Stimulated activated memory B cell treated with anti-CD40 and anti-IgM and Interleukin-4, amounts not matched to agents 10 μg/mL and 1 μg/mL and 100 μg/mL, for 72 hours (primary cell): ENCODE measurements at regions not wholly inside any gene's neighbourhood (a gene's known extent, or its start where the extent isn't known, plus 50 kb on each side); places are given as distances from the start of the nearest gene placed in this dataset.
"Not testable (repeated sequence)": the region's sequence is repeated elsewhere in the genome, so short reads cannot be mapped to it uniquely, and the experiment has no call there.

ENCODE experiments used
- ATAC-seq: fragments of 150-1000 bp; cut with Tn5 transposase; 2 replicates; pipeline ENCODE4 v1.10.0; 2021
- H3K27ac Mint-ChIP-seq: one replicate; pipeline ENCODE4 v1.8.0; 2022; ENCODE audit warnings: mild to moderate bottlenecking, mixed read lengths
- H3K27me3 Mint-ChIP-seq: one replicate; pipeline ENCODE4 v1.8.0; 2022; ENCODE audit warnings: mixed read lengths
- H3K36me3 Mint-ChIP-seq: one replicate; pipeline ENCODE4 v1.8.0; 2022; ENCODE audit warnings: mixed read lengths
- H3K4me1 Mint-ChIP-seq: one replicate; pipeline ENCODE4 v1.8.0; 2022; ENCODE audit warnings: mixed read lengths
- H3K4me3 Mint-ChIP-seq: one replicate; pipeline ENCODE4 v1.8.0; 2022; ENCODE audit warnings: mild to moderate bottlenecking, moderate library complexity, mixed read lengths
- H3K9me3 Mint-ChIP-seq: one replicate; pipeline ENCODE4 v1.8.0; 2022; ENCODE audit warnings: mixed read lengths

DNA sequence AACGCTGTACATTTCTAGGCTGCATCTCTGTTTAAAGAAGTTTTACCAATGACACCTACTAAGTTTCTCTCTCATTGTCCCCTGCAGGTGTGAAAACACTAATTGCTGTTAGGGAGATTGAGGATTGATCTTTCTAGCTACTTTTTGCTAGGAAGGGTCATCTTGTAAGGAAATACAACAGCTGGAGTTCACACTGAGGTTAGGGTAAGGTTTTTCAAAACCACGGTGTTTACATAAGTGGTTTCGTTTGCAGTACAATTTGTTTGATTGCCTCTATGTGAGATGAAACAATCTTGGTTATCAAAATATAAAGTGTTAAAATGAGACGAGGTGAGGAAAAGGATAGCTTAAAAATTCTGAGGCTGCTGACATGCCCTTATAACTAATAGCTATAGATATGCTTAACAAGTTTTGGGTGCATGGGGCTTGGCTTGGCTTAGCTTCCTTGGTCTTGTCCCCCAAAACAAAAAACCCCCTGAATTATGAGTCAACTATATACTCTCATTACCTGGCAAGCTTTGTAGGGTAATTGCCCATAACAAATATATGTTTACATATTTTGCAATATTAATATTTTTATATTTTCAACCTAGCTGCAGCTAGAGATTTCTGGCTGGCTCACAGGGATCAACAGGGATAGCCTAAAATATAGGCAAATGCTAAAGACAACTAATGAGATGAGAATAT, 112.0 kb downstream of the RBMY1D start:
- not testable (repeated sequence) for H3K27ac Mint-ChIP-seq, H3K9me3 Mint-ChIP-seq, H3K4me3 Mint-ChIP-seq, H3K27me3 Mint-ChIP-seq, ATAC-seq, H3K4me1 Mint-ChIP-seq, H3K36me3 Mint-ChIP-seq

DNA sequence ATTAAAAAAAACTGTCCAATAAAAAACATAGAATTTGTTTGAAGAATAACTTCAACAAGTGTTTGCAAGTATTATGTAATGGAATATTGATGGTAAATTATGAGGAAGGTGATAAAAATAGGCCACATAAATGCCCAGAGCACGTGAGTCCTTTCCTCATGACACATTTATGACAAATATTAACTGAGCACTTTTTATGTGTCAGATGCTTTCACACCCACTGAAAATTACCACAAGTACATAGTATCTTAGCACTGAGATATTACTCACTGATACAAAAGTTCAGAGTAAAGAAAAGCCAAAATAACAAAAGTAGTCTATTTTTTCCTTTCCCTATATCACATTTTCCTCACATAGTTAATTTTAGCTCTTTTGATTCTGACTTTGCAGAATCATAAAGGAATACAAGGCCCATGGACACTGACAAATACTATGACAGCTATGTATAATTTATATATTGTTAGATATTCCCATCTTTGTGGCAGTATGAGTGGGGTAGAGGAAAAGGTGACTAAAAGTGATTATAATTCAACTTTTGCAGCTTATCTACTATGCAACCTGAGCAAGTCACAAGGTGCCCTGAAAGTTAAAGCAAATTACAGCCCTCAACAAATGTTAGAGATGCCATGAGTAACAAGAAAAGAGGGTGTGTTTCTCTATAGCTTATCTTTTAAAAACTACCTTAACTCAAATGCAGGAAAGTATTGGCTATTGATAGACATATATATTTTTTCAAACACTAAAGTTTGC, 80.7 kb downstream of the RBMY1D start:
- peaks cover 12% of the 10 kb centered on the region for H3K27me3 Mint-ChIP-seq
- ATAC-seq: no peak
- H3K4me3 Mint-ChIP-seq: no peak overlapping the region
- H3K27ac Mint-ChIP-seq: no peak overlapping the region
- H3K36me3 Mint-ChIP-seq: no peaks in the 10 kb centered on the region
- no peaks in the 10 kb centered on the region for H3K9me3 Mint-ChIP-seq
- H3K4me1 Mint-ChIP-seq: no peaks in the 10 kb centered on the region

DNA sequence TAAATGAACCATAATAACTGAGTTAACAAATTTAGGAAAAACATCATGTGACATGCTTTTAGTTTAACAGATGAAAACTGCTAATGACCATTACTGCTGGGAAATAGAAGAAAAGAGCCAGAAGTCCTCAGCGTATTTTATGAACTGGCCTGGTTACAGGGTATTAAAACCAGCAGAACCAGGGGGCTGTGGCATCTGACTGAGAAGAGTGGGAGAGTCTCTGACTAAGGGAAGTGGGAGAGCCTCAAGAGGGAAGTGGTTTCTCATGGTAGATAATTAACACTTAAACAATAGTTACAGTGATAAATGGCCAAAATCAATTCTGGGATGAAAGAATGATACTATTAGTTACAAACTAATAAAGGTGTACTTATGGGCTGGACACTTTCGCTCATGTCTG, 79.8 kb downstream of the RBMY1D start:
- Mint-ChIP-seq H3K4me1 (no peaks in the 10 kb centered on the region), H3K36me3 (no peaks in the 10 kb centered on the region), H3K27me3 (peaks cover 12% of the 10 kb centered on the region), H3K4me3 (no peak overlapping the region), H3K9me3 (no peaks in the 10 kb centered on the region), H3K27ac (no peak overlapping the region)
- no peak for ATAC-seq

DNA sequence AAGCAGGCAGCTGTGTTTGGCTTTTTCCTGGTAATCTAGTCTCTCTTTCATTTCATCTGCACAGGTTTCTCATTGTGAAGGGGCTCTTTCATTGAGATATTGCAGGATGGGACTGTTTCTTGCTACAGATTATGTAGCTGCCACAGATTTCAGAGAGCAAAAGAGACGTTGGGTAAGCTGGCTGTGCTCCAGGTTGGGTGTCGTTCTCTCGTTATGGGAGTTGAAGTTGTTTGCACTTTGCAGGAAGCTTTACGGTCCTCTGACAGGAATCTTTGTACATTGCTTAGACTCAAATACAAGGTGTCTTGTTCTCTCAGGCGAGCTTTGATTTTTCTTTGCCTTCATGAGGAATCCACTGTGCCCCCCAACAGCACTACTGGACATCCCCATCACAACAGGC, 72.4 kb downstream of the RBMY1D start:
- Mint-ChIP-seq H3K4me1 (no peaks in the 10 kb centered on the region), H3K27ac (no peak overlapping the region), H3K36me3 (no peaks in the 10 kb centered on the region), H3K4me3 (no peak overlapping the region), H3K9me3 (no peaks in the 10 kb centered on the region), H3K27me3 (peaks cover 5% of the 10 kb centered on the region)
- no peak for ATAC-seq

DNA sequence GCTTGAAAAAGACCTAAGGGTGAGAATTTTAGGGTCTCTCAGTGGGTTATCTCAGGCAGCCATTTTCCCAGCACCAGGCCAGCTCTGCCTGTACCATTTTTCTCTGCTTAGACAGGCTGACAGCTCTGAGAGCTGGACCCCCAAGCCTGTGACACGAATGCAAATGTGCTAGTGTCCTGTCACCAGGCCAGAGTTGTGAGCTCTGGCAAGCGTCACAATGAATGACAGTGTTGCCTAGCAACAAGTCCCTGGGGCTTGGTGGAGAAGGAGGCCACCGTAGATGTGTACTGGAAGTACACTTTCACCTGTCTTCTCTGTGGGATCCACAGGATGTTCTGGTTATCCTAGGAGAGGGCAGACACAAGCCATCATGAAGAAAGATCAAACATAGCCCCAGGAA, 66.7 kb downstream of the RBMY1D start:
- ATAC-seq: no peak
- Mint-ChIP-seq H3K4me1 (no peaks in the 10 kb centered on the region), H3K4me3 (no peak overlapping the region), H3K27me3 (no peaks in the 10 kb centered on the region), H3K27ac (no peak overlapping the region), H3K36me3 (no peaks in the 10 kb centered on the region), H3K9me3 (no peaks in the 10 kb centered on the region)
